ENCODE measurements at regions not wholly inside any gene's neighbourhood (a gene's known extent, or its start where the extent isn't known, plus 50 kb on each side); places are given as distances from the start of the nearest gene placed in this dataset.
"Not testable (repeated sequence)": the region's sequence is repeated elsewhere in the genome, so short reads cannot be mapped to it uniquely, and the experiment has no call there.

DNA sequence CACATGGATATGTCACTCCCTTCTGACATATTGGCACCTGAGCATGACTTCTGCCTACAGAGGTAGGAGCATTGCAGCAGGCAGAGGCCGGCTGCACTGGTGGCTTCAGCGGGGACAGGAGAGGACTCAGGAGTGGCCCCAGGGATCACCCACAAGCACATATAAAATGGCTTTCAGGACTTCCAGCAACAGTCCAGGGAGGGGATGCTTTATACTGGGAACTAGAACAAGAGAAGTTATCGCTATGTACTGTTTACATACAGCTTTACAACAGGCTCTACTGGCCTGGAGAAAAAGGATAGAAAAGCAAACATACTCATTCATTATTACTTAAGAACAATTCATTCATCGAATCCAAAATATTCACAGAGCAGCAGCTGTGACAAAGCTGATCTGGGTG, 337.8 kb downstream of the THBS2 start:
- H3K27ac Mint-ChIP-seq = no peak overlapping the region
- no peaks in the 10 kb centered on the region for H3K9me3 Mint-ChIP-seq
- H3K4me3 Mint-ChIP-seq = no peak overlapping the region
- no peaks in the 10 kb centered on the region for H3K36me3 Mint-ChIP-seq (ENCODE audit: low read depth)
- no peaks in the 10 kb centered on the region for H3K4me1 Mint-ChIP-seq (ENCODE audit: low read depth)
- H3K27me3 Mint-ChIP-seq = peaks cover 9% of the 10 kb centered on the region

DNA sequence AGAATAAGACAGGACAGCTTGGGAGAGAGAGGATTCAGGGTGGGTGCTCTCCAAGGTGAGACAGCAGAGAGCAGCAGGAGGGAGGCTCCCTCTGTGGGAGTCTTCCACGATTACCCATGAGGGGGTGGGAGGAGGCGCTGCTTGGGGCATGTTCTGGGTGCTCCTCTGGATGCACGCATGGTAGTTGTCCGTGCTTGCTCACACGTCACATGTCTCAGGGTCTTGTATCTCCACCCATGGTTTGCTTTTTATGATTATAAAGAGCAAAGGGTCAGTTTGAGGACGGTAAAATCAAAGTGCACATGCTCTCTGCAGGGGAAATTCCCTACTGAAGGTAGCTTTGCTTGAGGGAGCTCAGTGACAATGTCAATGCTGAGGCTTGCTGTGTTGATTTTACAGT, 338.4 kb downstream of the THBS2 start:
- Mint-ChIP-seq H3K36me3 (ENCODE audit: low read depth) (no peaks in the 10 kb centered on the region), H3K27ac (no peak overlapping the region), H3K4me1 (ENCODE audit: low read depth) (no peaks in the 10 kb centered on the region), H3K27me3 (peaks cover 6% of the 10 kb centered on the region), H3K9me3 (no peaks in the 10 kb centered on the region), H3K4me3 (no peak overlapping the region)

GRCh38 chr6:168913866-168914469, 339.7 kb downstream of the THBS2 start:
- Mint-ChIP-seq H3K27ac (no peak overlapping the region), H3K4me3 (no peak overlapping the region), H3K27me3 (no peaks in the 10 kb centered on the region), H3K9me3 (no peaks in the 10 kb centered on the region), H3K4me1 (ENCODE audit: low read depth) (no peaks in the 10 kb centered on the region), H3K36me3 (ENCODE audit: low read depth) (no peaks in the 10 kb centered on the region)

DNA sequence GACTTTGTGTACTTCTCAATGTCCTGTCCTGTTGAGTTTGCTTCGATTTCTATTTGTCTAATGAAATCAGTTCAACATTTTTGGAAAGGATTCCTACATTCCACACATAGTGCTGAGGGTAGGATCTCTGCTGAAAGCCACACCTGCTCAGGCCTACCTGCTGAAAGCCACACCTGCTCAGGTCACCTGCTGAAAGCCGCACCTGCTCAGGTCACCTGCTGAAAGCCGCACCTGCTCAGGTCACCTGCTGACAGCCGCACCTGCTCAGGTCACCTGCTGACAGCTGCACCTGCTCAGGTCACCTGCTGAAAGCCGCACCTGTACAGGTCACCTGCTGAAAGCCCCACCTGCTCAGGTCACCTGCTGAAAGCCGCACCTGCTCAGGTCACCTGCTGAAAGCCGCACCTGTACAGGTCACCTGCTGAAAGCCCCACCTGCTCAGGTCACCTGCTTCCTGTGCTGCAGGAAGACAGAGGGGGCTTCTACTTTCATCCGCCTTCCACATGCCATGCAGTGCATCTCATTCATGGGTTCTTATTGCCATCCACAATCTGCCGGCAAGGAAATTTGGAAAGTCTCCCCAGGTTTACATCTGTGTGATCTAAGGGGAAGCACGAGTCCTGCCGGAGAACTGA, 340.3 kb downstream of the THBS2 start:
- H3K27ac Mint-ChIP-seq; H3K9me3 Mint-ChIP-seq; H3K27me3 Mint-ChIP-seq; H3K4me1 Mint-ChIP-seq (ENCODE audit: low read depth); H3K4me3 Mint-ChIP-seq; H3K36me3 Mint-ChIP-seq (ENCODE audit: low read depth): not testable (repeated sequence)

DNA sequence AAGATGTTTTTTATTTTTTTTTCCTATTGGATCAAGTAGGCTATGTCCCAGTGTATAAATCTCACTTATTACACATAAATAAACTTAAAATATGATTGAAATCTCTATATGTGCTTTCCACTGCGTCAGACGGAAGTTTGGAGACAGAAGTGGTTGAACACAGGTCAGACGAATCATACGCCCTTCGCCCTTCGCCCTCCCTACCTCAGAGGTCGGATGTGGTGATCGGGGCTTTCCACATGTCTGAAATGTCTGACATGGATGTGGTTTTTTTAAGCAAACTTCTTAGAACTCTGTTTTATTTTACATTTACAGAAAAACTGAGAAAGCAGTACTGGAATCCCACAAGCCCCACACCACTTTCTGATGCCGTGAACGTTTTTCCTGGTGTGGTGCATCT, 344.4 kb downstream of the THBS2 start:
- Mint-ChIP-seq H3K9me3 (no peaks in the 10 kb centered on the region), H3K4me3 (no peak overlapping the region), H3K4me1 (ENCODE audit: low read depth) (no peaks in the 10 kb centered on the region), H3K27me3 (no peaks in the 10 kb centered on the region), H3K36me3 (ENCODE audit: low read depth) (no peaks in the 10 kb centered on the region), H3K27ac (no peak overlapping the region)

- Mint-ChIP-seq H3K36me3 (ENCODE audit: low read depth) (no peaks in the 10 kb centered on the region), H3K27me3 (no peaks in the 10 kb centered on the region), H3K27ac (no peak overlapping the region), H3K4me1 (ENCODE audit: low read depth) (no peaks in the 10 kb centered on the region), H3K4me3 (no peak overlapping the region), H3K9me3 (no peaks in the 10 kb centered on the region)
Measured at GRCh38 chr6:168908887-168909286, 344.8 kb downstream of the THBS2 start.

DNA sequence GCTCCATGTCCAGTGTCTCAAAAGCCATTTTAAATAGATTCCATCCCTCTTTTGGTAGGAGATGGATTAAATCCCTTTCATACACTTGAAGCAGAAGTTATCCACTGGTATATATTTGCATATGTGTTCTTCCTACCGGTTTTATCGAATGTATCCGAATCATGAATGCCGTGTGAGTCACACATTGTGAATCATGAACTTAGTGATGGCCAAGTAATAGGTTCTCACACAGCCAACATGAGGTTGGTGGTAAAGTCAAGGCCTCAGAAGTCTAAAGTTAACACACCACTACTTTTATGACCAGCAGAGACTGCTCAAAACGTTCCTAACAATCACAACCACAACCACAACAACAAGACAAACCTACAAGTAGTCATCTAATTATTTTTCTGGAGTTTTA, 345.5 kb downstream of the THBS2 start:
- no peaks in the 10 kb centered on the region for H3K9me3 Mint-ChIP-seq

DNA sequence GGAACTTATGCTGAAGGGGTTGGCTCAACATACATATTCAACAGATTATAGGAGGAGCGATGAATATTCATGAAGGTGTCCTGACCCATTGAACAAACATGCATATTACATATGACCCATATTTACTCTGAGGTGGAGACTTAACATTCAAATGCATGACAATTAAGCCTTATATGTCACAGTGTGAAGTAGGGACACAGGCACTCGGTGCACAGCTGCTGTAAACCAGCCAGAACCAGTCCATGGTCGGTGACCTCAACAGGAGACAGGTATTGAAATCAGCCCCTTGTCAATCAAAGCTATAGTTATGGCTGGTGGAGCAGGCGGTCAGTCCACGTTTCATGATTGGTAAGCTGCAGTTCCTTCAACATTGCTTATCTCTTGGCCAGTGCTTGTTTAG, 347.3 kb downstream of the THBS2 start:
- no peak overlapping the region for H3K4me3 Mint-ChIP-seq
- H3K9me3 Mint-ChIP-seq = no peaks in the 10 kb centered on the region
- H3K4me1 Mint-ChIP-seq (ENCODE audit: low read depth) = no peaks in the 10 kb centered on the region
- no peaks in the 10 kb centered on the region for H3K27me3 Mint-ChIP-seq
- no peaks in the 10 kb centered on the region for H3K36me3 Mint-ChIP-seq (ENCODE audit: low read depth)
- H3K27ac Mint-ChIP-seq = no peak overlapping the region

More for the DNA sequence above, 345.5 kb downstream of the THBS2 start:
- Mint-ChIP-seq H3K4me1 (ENCODE audit: low read depth) (no peaks in the 10 kb centered on the region), H3K27me3 (no peaks in the 10 kb centered on the region), H3K36me3 (ENCODE audit: low read depth) (no peaks in the 10 kb centered on the region), H3K4me3 (no peak overlapping the region), H3K27ac (no peak overlapping the region)

- Mint-ChIP-seq H3K9me3 (no peaks in the 10 kb centered on the region), H3K4me1 (ENCODE audit: low read depth) (no peaks in the 10 kb centered on the region), H3K4me3 (no peak overlapping the region), H3K27ac (no peak overlapping the region), H3K27me3 (no peaks in the 10 kb centered on the region), H3K36me3 (ENCODE audit: low read depth) (no peaks in the 10 kb centered on the region)
Measured at GRCh38 chr6:168905451-168906090, 348.1 kb downstream of the THBS2 start.

- Mint-ChIP-seq H3K27me3 (peaks cover under 1% of the 10 kb centered on the region), H3K36me3 (ENCODE audit: low read depth) (no peaks in the 10 kb centered on the region), H3K4me1 (ENCODE audit: low read depth) (no peaks in the 10 kb centered on the region), H3K9me3 (no peaks in the 10 kb centered on the region), H3K27ac (no peak overlapping the region), H3K4me3 (no peak overlapping the region)
Measured at GRCh38 chr6:168903613-168904345, 349.9 kb downstream of the THBS2 start.

DNA sequence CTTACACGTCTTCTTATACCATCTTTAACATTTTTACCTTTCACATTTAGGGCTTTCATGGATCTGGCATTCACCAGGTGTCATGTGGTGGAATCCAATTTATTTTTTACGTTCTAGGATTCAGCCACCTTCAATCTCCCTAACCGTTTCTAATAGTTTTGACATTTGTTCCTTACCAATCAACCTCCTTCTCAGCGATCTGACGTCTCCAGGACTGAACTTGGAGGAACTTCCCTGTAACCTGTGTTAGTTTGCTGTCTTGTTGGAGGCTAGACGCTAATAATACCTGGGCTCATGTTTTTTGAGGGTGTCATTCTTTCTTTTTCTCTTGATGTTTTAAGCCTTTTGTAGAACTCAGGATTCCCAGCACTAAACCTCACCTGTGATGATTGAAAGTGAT, 351.6 kb downstream of the THBS2 start:
- Mint-ChIP-seq H3K36me3 (ENCODE audit: low read depth) (no peaks in the 10 kb centered on the region), H3K9me3 (no peaks in the 10 kb centered on the region), H3K27ac (no peak overlapping the region), H3K4me3 (no peak overlapping the region), H3K4me1 (ENCODE audit: low read depth) (no peaks in the 10 kb centered on the region), H3K27me3 (peaks cover 3% of the 10 kb centered on the region)

GRCh38 chr6:168901076-168901475, 352.6 kb downstream of the THBS2 start:
- peaks cover 3% of the 10 kb centered on the region for H3K27me3 Mint-ChIP-seq
- no peak overlapping the region for H3K27ac Mint-ChIP-seq
- no peaks in the 10 kb centered on the region for H3K9me3 Mint-ChIP-seq
- H3K4me3 Mint-ChIP-seq = no peak overlapping the region
- H3K4me1 Mint-ChIP-seq (ENCODE audit: low read depth) = no peaks in the 10 kb centered on the region
- no peaks in the 10 kb centered on the region for H3K36me3 Mint-ChIP-seq (ENCODE audit: low read depth)

GRCh38 chr6:168896321-168896720, 357.3 kb downstream of the THBS2 start:
- Mint-ChIP-seq H3K4me3 (no peak overlapping the region), H3K27ac (no peak overlapping the region)

GRCh38 chr6:168895102-168895812, 358.4 kb downstream of the THBS2 start:
- Mint-ChIP-seq H3K27ac (peak overlapping the region; percentile 13), H3K4me3 (peak overlapping the region; percentile 27), H3K36me3 (ENCODE audit: low read depth) (no peaks in the 10 kb centered on the region), H3K27me3 (peaks cover 3% of the 10 kb centered on the region), H3K4me1 (ENCODE audit: low read depth) (peaks cover 10% of the 10 kb centered on the region), H3K9me3 (no peaks in the 10 kb centered on the region)

More at GRCh38 chr6:168896321-168896720, 357.3 kb downstream of the THBS2 start:
- Mint-ChIP-seq H3K9me3 (no peaks in the 10 kb centered on the region), H3K36me3 (ENCODE audit: low read depth) (no peaks in the 10 kb centered on the region), H3K27me3 (peaks cover 3% of the 10 kb centered on the region), H3K4me1 (ENCODE audit: low read depth) (peaks cover 10% of the 10 kb centered on the region)

- H3K27ac Mint-ChIP-seq = no peak overlapping the region
- no peak overlapping the region for H3K4me3 Mint-ChIP-seq
- no peaks in the 10 kb centered on the region for H3K9me3 Mint-ChIP-seq
Measured at GRCh38 chr6:168892031-168892430, 361.6 kb downstream of the THBS2 start.

More at GRCh38 chr6:168892031-168892430, 361.6 kb downstream of the THBS2 start:
- H3K27me3 Mint-ChIP-seq = no peaks in the 10 kb centered on the region
- H3K36me3 Mint-ChIP-seq (ENCODE audit: low read depth) = no peaks in the 10 kb centered on the region
- H3K4me1 Mint-ChIP-seq (ENCODE audit: low read depth) = peaks cover 10% of the 10 kb centered on the region
